IMR-90 (cell line): ENCODE measurements at regions not wholly inside any gene's neighbourhood (a gene's known extent, or its start where the extent isn't known, plus 50 kb on each side); places are given as distances from the start of the nearest gene placed in this dataset.

Source experiments
- ATAC-seq: fragments of 200-7000 bp; cut with Tn5 transposase; 2 replicates; pipeline ENCODE4 v1.9.1; 2020; ENCODE audit warnings: low read depth, mild to moderate bottlenecking, moderate library complexity
- BruUV-seq: library from RNA; stranded (reverse); fragments of 400-500 nt; replicated peaks from 2 replicates; lab custom pipeline; 2021; lab: Mats Ljungman, UMichigan
- CTCF ChIA-PET: fragments of 300-600 bp; formaldehyde crosslinking; extraction: SDS; loops from one replicate; lab custom pipeline; 2021; ENCODE audit warnings: antibody characterized with exemption; lab: Yijun Ruan, JAX
- POLR2A ChIA-PET: fragments of 300-600 bp; sonication (Branson Sonifier 250); formaldehyde crosslinking; loops from one replicate; lab custom pipeline; 2022; ENCODE audit warnings: antibody characterized with exemption; ENCODE audit not compliant: unreplicated experiment; lab: Charles Lee
- DNase-seq: peaks from one replicate; pipeline ENCODE4 v3.0.0; 2013
- H2AFZ ChIP-seq: replicated peaks from 2 replicates; pipeline ENCODE3; 2013; ENCODE audit warnings: low read length, mild to moderate bottlenecking; ENCODE audit not compliant: poor library complexity
- H2AK5ac ChIP-seq: 2 replicates; pipeline ENCODE4 v1.6.1; 2013; ENCODE audit warnings: low read depth, low read length, inconsistent platforms
- H2AK9ac ChIP-seq: replicated peaks from 2 replicates; pipeline ENCODE3; 2013; ENCODE audit warnings: mild to moderate bottlenecking, low read depth, low read length, moderate library complexity; ENCODE audit not compliant: poor library complexity
- H2BK120ac ChIP-seq: 2 replicates; pipeline ENCODE4 v1.6.1; 2013; ENCODE audit warnings: low read depth, low read length, inconsistent platforms
- H2BK15ac ChIP-seq: 3 replicates; pipeline ENCODE4 v1.6.1; 2013; ENCODE audit warnings: low read depth, low read length, inconsistent platforms
- H2BK20ac ChIP-seq: 2 replicates; pipeline ENCODE4 v1.6.1; 2013; ENCODE audit warnings: low read depth, mild to moderate bottlenecking, inconsistent platforms, low read length, moderate library complexity
- H2BK5ac ChIP-seq: 2 replicates; pipeline ENCODE4 v1.6.1; 2013; ENCODE audit warnings: mild to moderate bottlenecking, low read depth, low read length, inconsistent platforms; ENCODE audit not compliant: poor library complexity, severe bottlenecking
- H3K14ac ChIP-seq: replicated peaks from 2 replicates; pipeline ENCODE4 v1.6.1; 2013; ENCODE audit warnings: low read depth, low read length, inconsistent platforms
- H3K18ac ChIP-seq: 2 replicates; pipeline ENCODE4 v1.6.1; 2013; ENCODE audit warnings: low read depth, low read length, control low read depth
- H3K23ac ChIP-seq: 2 replicates; pipeline ENCODE4 v1.6.1; 2013; ENCODE audit warnings: low read depth, low read length, inconsistent platforms
- H3K27ac ChIP-seq: 2 replicates; pipeline ENCODE4 v1.5.1; 2013; ENCODE audit warnings: mild to moderate bottlenecking, control low read depth, low read length; ENCODE audit not compliant: insufficient read depth
- H3K27me3 ChIP-seq: 2 replicates; pipeline ENCODE4 v1.6.1; 2013; ENCODE audit warnings: low read length; ENCODE audit not compliant: control insufficient read depth, insufficient read depth
- H3K36me3 ChIP-seq: 2 replicates; pipeline ENCODE4 v1.6.1; 2013; ENCODE audit warnings: low read length, mixed read lengths; ENCODE audit not compliant: control insufficient read depth, insufficient read depth
- H3K4ac ChIP-seq: 2 replicates; pipeline ENCODE4 v1.6.1; 2013; ENCODE audit warnings: low read depth, low read length, inconsistent platforms
- H3K4me1 ChIP-seq: 2 replicates; pipeline ENCODE4 v1.6.1; 2013; ENCODE audit warnings: low read length, mixed read lengths; ENCODE audit not compliant: control insufficient read depth, insufficient read depth
- H3K4me2 ChIP-seq: 2 replicates; pipeline ENCODE4 v1.6.1; 2013; ENCODE audit warnings: low read depth, mild to moderate bottlenecking, control low read depth, low read length, moderate library complexity
- H3K4me3 ChIP-seq: 2 replicates; pipeline ENCODE4 v1.5.1; 2013; ENCODE audit warnings: low read depth, mild to moderate bottlenecking, control low read depth, low read length, moderate library complexity; ENCODE audit not compliant: insufficient read depth
- H3K56ac ChIP-seq: 2 replicates; pipeline ENCODE4 v1.6.1; 2013; ENCODE audit warnings: low read length, inconsistent platforms; ENCODE audit not compliant: insufficient read depth; ENCODE audit errors: extremely low read depth
- H3K79me1 ChIP-seq, 2 experiments: 2 replicates each; pipeline ENCODE4 v1.6.1; 2013; ENCODE audit warnings: low read length in 2 of 2, inconsistent platforms in 1 of 2, low read depth in 1 of 2
- H3K9ac ChIP-seq: 2 replicates; pipeline ENCODE4 v1.6.1; 2013; ENCODE audit warnings: low read depth, low read length, control low read depth
- H3K9me1 ChIP-seq: 2 replicates; pipeline ENCODE4 v1.6.1; 2013; ENCODE audit warnings: low read length, inconsistent platforms; ENCODE audit not compliant: insufficient read depth
- H3K9me3 ChIP-seq: 2 replicates; pipeline ENCODE4 v1.6.1; 2013; ENCODE audit warnings: low read length; ENCODE audit not compliant: control insufficient read depth, insufficient read depth
- H4K20me1 ChIP-seq: 2 replicates; pipeline ENCODE4 v1.6.1; 2013; ENCODE audit warnings: low read length, inconsistent platforms; ENCODE audit not compliant: insufficient read depth
- H4K5ac ChIP-seq: 2 replicates; pipeline ENCODE4 v1.6.1; 2013; ENCODE audit warnings: mild to moderate bottlenecking, low read depth, low read length, control low read depth
- H4K8ac ChIP-seq, 2 experiments: 2 replicates each; pipeline ENCODE4 v1.6.1; 2013; ENCODE audit warnings: low read depth in 2 of 2, low read length in 2 of 2, control low read depth in 1 of 2, inconsistent platforms in 1 of 2
- H4K91ac ChIP-seq: 2 replicates; pipeline ENCODE4 v1.6.1; 2013; ENCODE audit warnings: low read depth, low read length, inconsistent platforms; ENCODE audit not compliant: insufficient read depth
- CHD1 ChIP-seq: IDR thresholded peaks from 2 replicates; pipeline ENCODE4 v1.6.1; 2012; ENCODE audit warnings: low read depth, low read length, improper control_type of control experiment
- MAFK ChIP-seq: IDR thresholded peaks from 2 replicates; pipeline ENCODE4 v1.6.1; 2012; ENCODE audit warnings: low read depth, low read length, improper control_type of control experiment
- RFX5 ChIP-seq: IDR thresholded peaks from 2 replicates; pipeline ENCODE4 v1.8.0; 2012; ENCODE audit warnings: low read depth, mild to moderate bottlenecking, low read length, moderate library complexity
- whole genome bisulfite sequencing, 2 experiments: methylation state at CpG; one replicate each; pipeline versions ENCODE4 v1.1.5 to v1.1.7; 2013; ENCODE audit warnings: missing lambda C conversion rate in 2 of 2; ENCODE audit not compliant: insufficient read length in 1 of 2; ENCODE audit errors: extremely low coverage in 2 of 2; 5-methylcytosine and 5-hydroxymethylcytosine counted together
- dilution Hi-C: fragments of 300-500 bp; cut with HindIII; formaldehyde crosslinking; loops from one replicate; pipeline ENCODE4 v1.14.3; 2018; ENCODE audit warnings: low sequenced_read_pairs; ENCODE audit not compliant: unreplicated experiment
- in situ Hi-C: fragments of 300-500 bp; cut with MboI; formaldehyde crosslinking; loops from 3 replicates; pipeline ENCODE4 v1.14.3; 2019; ENCODE audit warnings: low sequenced_read_pairs, inconsistent platforms, mixed read lengths
- intact Hi-C: fragments of 100-400 bp; cut with micrococcal nuclease; formaldehyde crosslinking; loops from 2 replicates; pipeline ENCODE4 v1.10.0; 2022
- TF ChIP-seq, protein P1 (sequence below): fragments of 150-350 bp; IDR thresholded peaks from 2 replicates; pipeline ENCODE4 v1.6.1; 2016; ENCODE audit warnings: low read depth, mild to moderate bottlenecking, low read length, moderate library complexity, borderline replicate concordance
- TF ChIP-seq, protein P2 (sequence below): conservative IDR thresholded peaks from 2 replicates; pipeline ENCODE4 v1.5.1; 2012; ENCODE audit warnings: mild to moderate bottlenecking, low read depth, low read length, improper control_type of control experiment

DNA sequence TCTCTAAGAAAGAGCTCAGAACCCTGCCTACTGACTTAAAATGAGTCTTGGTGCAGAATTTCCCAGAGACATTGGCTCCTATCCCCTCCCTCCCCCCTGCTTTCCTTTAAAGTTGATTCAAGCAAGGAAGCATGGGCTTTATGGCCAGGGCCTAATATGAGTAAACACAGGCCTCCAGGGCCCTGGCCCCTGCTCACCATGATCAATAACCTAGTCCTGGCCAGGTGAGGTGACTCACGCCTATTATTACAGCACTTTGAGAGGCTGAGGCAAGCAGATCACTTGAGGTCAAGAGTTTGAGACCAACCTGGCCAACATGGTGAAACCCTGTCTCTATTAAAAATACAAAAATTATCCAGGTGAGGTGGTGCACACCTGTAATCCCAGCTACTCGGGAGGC, 165.1 kb upstream of the TMCC3 start:
- Histone ChIP-seq H3K4me3 (no peak overlapping the region), H2AFZ (no peak overlapping the region), H2BK5ac (no peak overlapping the region), H4K8ac (no peak overlapping the region), H3K18ac (no peak overlapping the region), H4K20me1 (no peaks in the 10 kb centered on the region), H3K23ac (no peak overlapping the region), H3K9me3 (peaks cover 3% of the 10 kb centered on the region; the same call in 1 of the 2 replicates), H2BK20ac (no peak overlapping the region), H3K14ac (no peak overlapping the region), H2AK5ac (no peak overlapping the region), H3K4ac (no peak overlapping the region), H3K27ac (no peak overlapping the region), H3K9me1 (no peaks in the 10 kb centered on the region), H3K4me1 (no peaks in the 10 kb centered on the region), H4K91ac (no peak overlapping the region), H3K56ac (no peak overlapping the region), H2AK9ac (no peak overlapping the region), H2BK15ac (no peak overlapping the region), H3K9ac (no peak overlapping the region), H3K36me3 (no peaks in the 10 kb centered on the region), H2BK120ac (no peak overlapping the region), H3K27me3 (peaks cover 2% of the 10 kb centered on the region), H3K4me2 (no peak overlapping the region), H3K79me1 (no peaks in the 10 kb centered on the region), H4K5ac (no peak overlapping the region)
- in situ Hi-C loops, result no loop called here
- ChIA-PET POLR2A (no interaction called here), CTCF (no interaction called here)
- DNase-seq, result no peak
- TF ChIP-seq, protein P1, sequence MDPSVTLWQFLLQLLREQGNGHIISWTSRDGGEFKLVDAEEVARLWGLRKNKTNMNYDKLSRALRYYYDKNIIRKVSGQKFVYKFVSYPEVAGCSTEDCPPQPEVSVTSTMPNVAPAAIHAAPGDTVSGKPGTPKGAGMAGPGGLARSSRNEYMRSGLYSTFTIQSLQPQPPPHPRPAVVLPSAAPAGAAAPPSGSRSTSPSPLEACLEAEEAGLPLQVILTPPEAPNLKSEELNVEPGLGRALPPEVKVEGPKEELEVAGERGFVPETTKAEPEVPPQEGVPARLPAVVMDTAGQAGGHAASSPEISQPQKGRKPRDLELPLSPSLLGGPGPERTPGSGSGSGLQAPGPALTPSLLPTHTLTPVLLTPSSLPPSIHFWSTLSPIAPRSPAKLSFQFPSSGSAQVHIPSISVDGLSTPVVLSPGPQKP, result no peak
- TF ChIP-seq MAFK, result no peak
- TF ChIP-seq CHD1, result no peak
- TF ChIP-seq RFX5, result no peak
- TF ChIP-seq, protein P2, sequence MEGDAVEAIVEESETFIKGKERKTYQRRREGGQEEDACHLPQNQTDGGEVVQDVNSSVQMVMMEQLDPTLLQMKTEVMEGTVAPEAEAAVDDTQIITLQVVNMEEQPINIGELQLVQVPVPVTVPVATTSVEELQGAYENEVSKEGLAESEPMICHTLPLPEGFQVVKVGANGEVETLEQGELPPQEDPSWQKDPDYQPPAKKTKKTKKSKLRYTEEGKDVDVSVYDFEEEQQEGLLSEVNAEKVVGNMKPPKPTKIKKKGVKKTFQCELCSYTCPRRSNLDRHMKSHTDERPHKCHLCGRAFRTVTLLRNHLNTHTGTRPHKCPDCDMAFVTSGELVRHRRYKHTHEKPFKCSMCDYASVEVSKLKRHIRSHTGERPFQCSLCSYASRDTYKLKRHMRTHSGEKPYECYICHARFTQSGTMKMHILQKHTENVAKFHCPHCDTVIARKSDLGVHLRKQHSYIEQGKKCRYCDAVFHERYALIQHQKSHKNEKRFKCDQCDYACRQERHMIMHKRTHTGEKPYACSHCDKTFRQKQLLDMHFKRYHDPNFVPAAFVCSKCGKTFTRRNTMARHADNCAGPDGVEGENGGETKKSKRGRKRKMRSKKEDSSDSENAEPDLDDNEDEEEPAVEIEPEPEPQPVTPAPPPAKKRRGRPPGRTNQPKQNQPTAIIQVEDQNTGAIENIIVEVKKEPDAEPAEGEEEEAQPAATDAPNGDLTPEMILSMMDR, result no peak
- dilution Hi-C loops, result no loop called here
- 92% methylated on average over 2 of the region's 2 CpGs; no CpG with 5 or more reads in 1 of the 2 experiments for WGBS, 2 experiments
- no peak for ATAC-seq
- no TSS peak for BruUV-seq
- intact Hi-C loops, result no loop called here
